ENCODE measurements at regions not wholly inside any gene's neighbourhood (a gene's known extent, or its start where the extent isn't known, plus 50 kb on each side); places are given as distances from the start of the nearest gene placed in this dataset.

GRCh38 chr17:77019893-77020379 is 120.8 kb upstream of the SEC14L1 start:
- Histone ChIP-seq H3K4me3 (ENCODE audit: low read length) (no peak overlapping the region), H3K9me3 (ENCODE audit: low read length) (no peaks in the 10 kb centered on the region), H3F3A (ENCODE audit: insufficient read depth, low read length, poor library complexity, severe bottlenecking) (no peaks in the 10 kb centered on the region), H3K9me2 (ENCODE audit: insufficient read depth, low read length) (no peaks in the 10 kb centered on the region), H3K79me2 (replicated peaks; ENCODE audit: insufficient read depth, low read length) (no peaks in the 10 kb centered on the region), H3K27me3 (ENCODE audit: insufficient read depth, low read depth, low read length) (no peaks in the 10 kb centered on the region), H3K9ac (ENCODE audit: low read length) (no peak overlapping the region), H3K27ac (ENCODE audit: low read length) (no peak overlapping the region), H3K4me2 (ENCODE audit: low read length) (no peak overlapping the region), H2AFZ (ENCODE audit: low read depth, low read length) (no peak overlapping the region), H3K36me3 (ENCODE audit: insufficient read depth, low read length) (no peaks in the 10 kb centered on the region), H4K20me1 (ENCODE audit: insufficient read depth) (no peaks in the 10 kb centered on the region)
- TF ChIP-seq REST (IDR thresholded peaks at IDR 0.05; ENCODE audit: borderline replicate concordance) (no peak), EZH2 (IDR thresholded peaks at IDR 0.05; ENCODE audit: borderline replicate concordance, insufficient read depth, low read length, poor library complexity, severe bottlenecking) (no peak), RAD21 (conservative IDR thresholded peaks at IDR 0.05) (no peak), POLR2AphosphoS5 (IDR thresholded peaks at IDR 0.05) (no peak), CTCF (IDR thresholded peaks at IDR 0.05; ENCODE audit: poor library complexity, severe bottlenecking) (no peak), EP300 (conservative IDR thresholded peaks at IDR 0.05; ENCODE audit: poor library complexity, severe bottlenecking) (no peak)

DNA sequence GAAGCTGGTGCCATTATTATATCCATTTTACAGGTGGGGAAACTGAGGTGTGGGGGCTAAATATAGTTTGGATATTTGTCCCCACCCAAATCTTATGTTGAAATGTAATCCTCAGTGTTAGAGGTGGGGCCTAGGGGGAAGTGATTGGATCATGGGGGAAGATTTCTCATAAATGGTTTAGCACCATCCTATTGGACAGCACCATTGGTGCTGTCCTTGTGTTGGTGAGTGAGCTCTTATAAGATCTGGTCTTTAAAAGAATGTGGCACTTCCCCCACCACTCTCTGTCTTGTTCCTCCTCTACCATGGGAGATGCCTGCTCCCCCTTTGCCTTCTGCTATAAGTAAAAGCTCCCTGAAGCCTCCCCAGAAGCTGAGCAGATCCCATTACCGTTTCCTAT is 119.8 kb upstream of the SEC14L1 start:
- Histone ChIP-seq H3K9me3 (ENCODE audit: low read length) (no peaks in the 10 kb centered on the region), H3K4me2 (ENCODE audit: low read length) (no peak overlapping the region)

More for the DNA sequence above, 119.8 kb upstream of the SEC14L1 start:
- H3F3A ChIP-seq (ENCODE audit: insufficient read depth, low read length, poor library complexity, severe bottlenecking): no peaks in the 10 kb centered on the region
- H3K79me2 ChIP-seq (replicated peaks; ENCODE audit: insufficient read depth, low read length): no peaks in the 10 kb centered on the region
- H3K27me3 ChIP-seq (ENCODE audit: insufficient read depth, low read depth, low read length): no peaks in the 10 kb centered on the region
- H3K4me3 ChIP-seq (ENCODE audit: low read length): no peak overlapping the region
- no peak overlapping the region for H3K27ac ChIP-seq (ENCODE audit: low read length)
- H3K9ac ChIP-seq (ENCODE audit: low read length): no peak overlapping the region
- TF ChIP-seq EP300 (conservative IDR thresholded peaks at IDR 0.05; ENCODE audit: poor library complexity, severe bottlenecking): no peak
- no peak for TF ChIP-seq TAF1 (IDR thresholded peaks at IDR 0.05; ENCODE audit: low read depth)
- TF ChIP-seq SMC3 (conservative IDR thresholded peaks at IDR 0.05; ENCODE audit: poor library complexity): no peak
- no peak for TF ChIP-seq POLR2AphosphoS5 (IDR thresholded peaks at IDR 0.05)
- no peak for TF ChIP-seq RAD21 (conservative IDR thresholded peaks at IDR 0.05)
- no peak for TF ChIP-seq CTCF (IDR thresholded peaks at IDR 0.05; ENCODE audit: poor library complexity, severe bottlenecking)
- TF ChIP-seq EZH2 (IDR thresholded peaks at IDR 0.05; ENCODE audit: borderline replicate concordance, insufficient read depth, low read length, poor library complexity, severe bottlenecking): no peak
- TF ChIP-seq REST (IDR thresholded peaks at IDR 0.05; ENCODE audit: borderline replicate concordance): no peak
- no peak for TF ChIP-seq MXI1 (conservative IDR thresholded peaks at IDR 0.05; ENCODE audit: poor library complexity, severe bottlenecking)
- no peak overlapping the region for H2AFZ ChIP-seq (ENCODE audit: low read depth, low read length)
- H3K36me3 ChIP-seq (ENCODE audit: insufficient read depth, low read length): no peaks in the 10 kb centered on the region
- no peaks in the 10 kb centered on the region for H4K20me1 ChIP-seq (ENCODE audit: insufficient read depth)
- H3K9me2 ChIP-seq (ENCODE audit: insufficient read depth, low read length): no peaks in the 10 kb centered on the region
